ENCODE measurements at regions not wholly inside any gene's neighbourhood (a gene's known extent, or its start where the extent isn't known, plus 50 kb on each side); places are given as distances from the start of the nearest gene placed in this dataset.

DNA sequence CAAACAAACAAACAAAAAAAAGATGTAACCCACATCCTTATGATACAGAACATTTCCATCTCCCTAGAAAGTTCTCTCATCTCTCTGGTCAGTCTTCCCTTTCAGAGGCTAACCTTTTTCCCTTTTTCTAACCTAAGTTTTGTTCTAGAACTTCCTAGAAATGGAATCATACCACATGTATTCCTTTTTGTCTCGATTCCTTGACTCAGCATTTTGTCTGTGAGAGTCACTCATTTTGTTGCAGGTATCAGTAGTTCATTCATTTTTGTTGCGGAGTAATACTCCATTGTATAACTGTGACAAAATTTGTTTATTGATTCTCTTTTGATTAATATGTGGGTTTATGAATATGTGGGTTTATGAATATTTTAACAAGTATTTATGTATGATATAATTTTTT lies 400.0 kb upstream of the PDE4D start (continued):
- TF ChIP-seq MAFF (IDR thresholded peaks at IDR 0.05; ENCODE audit: low read depth, low read length) (peak; percentile 54), JUNB (CRISPR knock-in tag; IDR thresholded peaks at IDR 0.05; ENCODE audit: borderline replicate concordance) (no peak), GATA4 (IDR thresholded peaks at IDR 0.05; ENCODE audit: borderline replicate concordance, low read depth) (no peak)
- TF ChIP-seq, protein P1, sequence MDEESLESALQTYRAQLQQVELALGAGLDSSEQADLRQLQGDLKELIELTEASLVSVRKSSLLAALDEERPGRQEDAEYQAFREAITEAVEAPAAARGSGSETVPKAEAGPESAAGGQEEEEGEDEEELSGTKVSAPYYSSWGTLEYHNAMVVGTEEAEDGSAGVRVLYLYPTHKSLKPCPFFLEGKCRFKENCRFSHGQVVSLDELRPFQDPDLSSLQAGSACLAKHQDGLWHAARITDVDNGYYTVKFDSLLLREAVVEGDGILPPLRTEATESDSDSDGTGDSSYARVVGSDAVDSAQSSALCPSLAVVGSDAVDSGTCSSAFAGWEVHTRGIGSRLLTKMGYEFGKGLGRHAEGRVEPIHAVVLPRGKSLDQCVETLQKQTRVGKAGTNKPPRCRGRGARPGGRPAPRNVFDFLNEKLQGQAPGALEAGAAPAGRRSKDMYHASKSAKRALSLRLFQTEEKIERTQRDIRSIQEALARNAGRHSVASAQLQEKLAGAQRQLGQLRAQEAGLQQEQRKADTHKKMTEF (CRISPR knock-in tag; IDR thresholded peaks at IDR 0.05): no peak

DNA sequence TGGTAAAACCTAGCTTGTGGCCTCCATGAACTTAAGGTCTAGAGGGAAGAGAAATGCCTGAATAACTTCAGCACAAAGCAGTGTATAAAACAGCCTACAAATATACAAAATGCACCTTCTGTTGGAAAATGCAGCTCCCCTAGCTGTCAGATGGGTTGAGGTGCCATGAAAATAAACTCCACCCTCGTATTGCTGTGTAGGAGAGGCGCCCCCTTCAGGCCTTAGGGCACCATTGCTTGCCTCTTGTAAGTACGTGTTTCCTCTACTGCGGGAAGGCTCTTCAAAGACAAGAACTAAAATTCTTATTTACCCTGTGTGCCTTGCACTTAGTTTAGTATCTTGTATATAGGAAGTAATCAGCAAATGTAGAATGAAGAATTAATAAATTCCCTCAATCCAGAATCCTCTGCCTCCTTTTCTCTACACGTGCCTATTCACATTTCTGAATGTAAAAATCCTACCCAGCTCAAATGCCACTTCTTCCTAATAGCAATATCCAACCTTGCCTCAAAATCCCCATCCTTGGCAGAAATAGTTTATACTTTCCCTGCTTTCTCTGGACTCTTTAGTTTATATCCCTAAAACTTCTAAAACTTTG lies 393.7 kb upstream of the PDE4D start:
- in situ Hi-C loops (cut with HindIII; ENCODE audit: extremely low pct_ligation_motif_present, low pct_unique_long_range_greater_than_20kb): loop anchor here (10.0 kb wide), 1 partner anchor 472 kb away; no protein-coding TSS in a partner anchor
- no TSS peak for BruUV-seq (replicated peaks)
- Histone ChIP-seq H3K79me2 (ENCODE audit: insufficient read depth, low read length) (no peaks in the 10 kb centered on the region), H3K36me3 (replicated peaks in 1 of 2; ENCODE audit: control insufficient read depth in 1 of 2, insufficient read depth in 2 of 2, low read length in 2 of 2) (no peaks in the 10 kb centered on the region), H3K4me2 (ENCODE audit: low read depth, low read length) (no peak overlapping the region), H3K4me3 (replicated peaks in 1 of 3; ENCODE audit: insufficient read depth in 1 of 3, low read depth in 2 of 3, low read length in 3 of 3) (no peak overlapping the region), H4K20me1 (ENCODE audit: insufficient read depth, low read length) (no peaks in the 10 kb centered on the region), H3K27me3 (ENCODE audit: control insufficient read depth in 1 of 2, insufficient read depth in 2 of 2, low read length in 2 of 2) (no peaks in the 10 kb centered on the region), H2AFZ (ENCODE audit: low read length) (no peak overlapping the region), H3K4me1 (ENCODE audit: insufficient read depth, low read length) (peaks cover 14% of the 10 kb centered on the region), H3K9me3 (ENCODE audit: low read length) (no peaks in the 10 kb centered on the region), H3K27ac (ENCODE audit: extremely low read length, insufficient read depth, low read length) (no peak overlapping the region), H3K9ac (ENCODE audit: insufficient read depth, low read depth, low read length) (no peak overlapping the region)
- DNase-seq (ENCODE audit: low spot score) (peak; percentile 69), FAIRE-seq (no peak), ATAC-seq (peak; percentile 89)
- CTCF ChIA-PET (ENCODE audit: low intra/inter-chr PET ratio, low total read pairs): interaction anchor here (0.8 to 1.8 kb wide), 3 partner anchors 474 to 897 kb away, joined by 4 read pairs; no protein-coding TSS in a partner anchor
- POLR2A ChIA-PET: no interaction called here
- 60% methylated on average over 5 of the region's 5 CpGs for WGBS (ENCODE audit: low lambda C conversion rate)
- intact Hi-C loops (cut with micrococcal nuclease; ENCODE audit: unreplicated experiment): loop anchor here (10.0 kb wide), 2 partner anchors 472 to 902 kb away; no protein-coding TSS in a partner anchor
- peak; percentile 49; the same call in 1 of the 2 replicates for TF ChIP-seq ZMYM4 (CRISPR knock-in tag; IDR thresholded peaks at IDR 0.05)
- TF ChIP-seq, protein P2, sequence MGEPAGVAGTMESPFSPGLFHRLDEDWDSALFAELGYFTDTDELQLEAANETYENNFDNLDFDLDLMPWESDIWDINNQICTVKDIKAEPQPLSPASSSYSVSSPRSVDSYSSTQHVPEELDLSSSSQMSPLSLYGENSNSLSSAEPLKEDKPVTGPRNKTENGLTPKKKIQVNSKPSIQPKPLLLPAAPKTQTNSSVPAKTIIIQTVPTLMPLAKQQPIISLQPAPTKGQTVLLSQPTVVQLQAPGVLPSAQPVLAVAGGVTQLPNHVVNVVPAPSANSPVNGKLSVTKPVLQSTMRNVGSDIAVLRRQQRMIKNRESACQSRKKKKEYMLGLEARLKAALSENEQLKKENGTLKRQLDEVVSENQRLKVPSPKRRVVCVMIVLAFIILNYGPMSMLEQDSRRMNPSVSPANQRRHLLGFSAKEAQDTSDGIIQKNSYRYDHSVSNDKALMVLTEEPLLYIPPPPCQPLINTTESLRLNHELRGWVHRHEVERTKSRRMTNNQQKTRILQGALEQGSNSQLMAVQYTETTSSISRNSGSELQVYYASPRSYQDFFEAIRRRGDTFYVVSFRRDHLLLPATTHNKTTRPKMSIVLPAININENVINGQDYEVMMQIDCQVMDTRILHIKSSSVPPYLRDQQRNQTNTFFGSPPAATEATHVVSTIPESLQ (CRISPR knock-in tag; conservative IDR thresholded peaks at IDR 0.05): no peak
- TF ChIP-seq ZNF468 (CRISPR knock-in tag; IDR thresholded peaks at IDR 0.05): no peak
- TF ChIP-seq ZNF644 (CRISPR knock-in tag; IDR thresholded peaks at IDR 0.05; ENCODE audit: low read depth): 0 out of 2 replicates have a peak, but pooled peaks have one; percentile 41
- TF ChIP-seq SALL2 (CRISPR knock-in tag; IDR thresholded peaks at IDR 0.05): no peak
- TF ChIP-seq ARNT2 (CRISPR knock-in tag; IDR thresholded peaks at IDR 0.05; ENCODE audit: low read depth): no peak
- TF ChIP-seq, protein P3, sequence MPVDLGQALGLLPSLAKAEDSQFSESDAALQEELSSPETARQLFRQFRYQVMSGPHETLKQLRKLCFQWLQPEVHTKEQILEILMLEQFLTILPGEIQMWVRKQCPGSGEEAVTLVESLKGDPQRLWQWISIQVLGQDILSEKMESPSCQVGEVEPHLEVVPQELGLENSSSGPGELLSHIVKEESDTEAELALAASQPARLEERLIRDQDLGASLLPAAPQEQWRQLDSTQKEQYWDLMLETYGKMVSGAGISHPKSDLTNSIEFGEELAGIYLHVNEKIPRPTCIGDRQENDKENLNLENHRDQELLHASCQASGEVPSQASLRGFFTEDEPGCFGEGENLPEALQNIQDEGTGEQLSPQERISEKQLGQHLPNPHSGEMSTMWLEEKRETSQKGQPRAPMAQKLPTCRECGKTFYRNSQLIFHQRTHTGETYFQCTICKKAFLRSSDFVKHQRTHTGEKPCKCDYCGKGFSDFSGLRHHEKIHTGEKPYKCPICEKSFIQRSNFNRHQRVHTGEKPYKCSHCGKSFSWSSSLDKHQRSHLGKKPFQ (CRISPR knock-in tag; IDR thresholded peaks at IDR 0.05; ENCODE audit: insufficient replicate concordance): no peak
- TF ChIP-seq SNAI1 (CRISPR knock-in tag; IDR thresholded peaks at IDR 0.05; ENCODE audit: borderline replicate concordance): no peak
- no peak for TF ChIP-seq TBL1XR1 (IDR thresholded peaks at IDR 0.05; ENCODE audit: borderline replicate concordance, low read length, partially characterized antibody)
- TF ChIP-seq STAG1 (CRISPR knock-in tag; IDR thresholded peaks at IDR 0.05): peak; percentile 62
- TF ChIP-seq, protein P4, sequence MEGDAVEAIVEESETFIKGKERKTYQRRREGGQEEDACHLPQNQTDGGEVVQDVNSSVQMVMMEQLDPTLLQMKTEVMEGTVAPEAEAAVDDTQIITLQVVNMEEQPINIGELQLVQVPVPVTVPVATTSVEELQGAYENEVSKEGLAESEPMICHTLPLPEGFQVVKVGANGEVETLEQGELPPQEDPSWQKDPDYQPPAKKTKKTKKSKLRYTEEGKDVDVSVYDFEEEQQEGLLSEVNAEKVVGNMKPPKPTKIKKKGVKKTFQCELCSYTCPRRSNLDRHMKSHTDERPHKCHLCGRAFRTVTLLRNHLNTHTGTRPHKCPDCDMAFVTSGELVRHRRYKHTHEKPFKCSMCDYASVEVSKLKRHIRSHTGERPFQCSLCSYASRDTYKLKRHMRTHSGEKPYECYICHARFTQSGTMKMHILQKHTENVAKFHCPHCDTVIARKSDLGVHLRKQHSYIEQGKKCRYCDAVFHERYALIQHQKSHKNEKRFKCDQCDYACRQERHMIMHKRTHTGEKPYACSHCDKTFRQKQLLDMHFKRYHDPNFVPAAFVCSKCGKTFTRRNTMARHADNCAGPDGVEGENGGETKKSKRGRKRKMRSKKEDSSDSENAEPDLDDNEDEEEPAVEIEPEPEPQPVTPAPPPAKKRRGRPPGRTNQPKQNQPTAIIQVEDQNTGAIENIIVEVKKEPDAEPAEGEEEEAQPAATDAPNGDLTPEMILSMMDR (CRISPR knock-in tag; IDR thresholded peaks at IDR 0.05): peak; percentile 62
- TF ChIP-seq SMC3 (IDR thresholded peaks at IDR 0.05; ENCODE audit: low read length): peak; percentile 56; the same call in 1 of the 2 replicates
